HCT116 (cell line): ENCODE measurements at regions not wholly inside any gene's neighbourhood (a gene's known extent, or its start where the extent isn't known, plus 50 kb on each side); places are given as distances from the start of the nearest gene placed in this dataset.

Experiments used
- ATAC-seq: fragments of 200-7000 bp; cut with Tn5 transposase; 2 replicates; pipeline ENCODE4 v1.9.1; 2020; ENCODE audit warnings: mild to moderate bottlenecking, moderate library complexity
- BruUV-seq: library from RNA; stranded (reverse); fragments of 400-500 nt; replicated peaks from 2 replicates; lab custom pipeline; 2021; lab: Mats Ljungman, UMichigan
- CTCF ChIA-PET: fragments of 300-600 bp; sonication (Branson Sonifier 250); formaldehyde crosslinking; loops from one replicate; lab custom pipeline; 2021; ENCODE audit warnings: antibody characterized with exemption; lab: Charles Lee
- POLR2A ChIA-PET: fragments of 300-600, 350-600 bp; sonication (Branson Sonifier 250); formaldehyde crosslinking; loops from one replicate; lab custom pipeline; 2021; ENCODE audit warnings: antibody characterized with exemption; lab: Charles Lee
- RAD21 ChIA-PET, 2 experiments: fragments of 300-600 bp; sonication (Branson Sonifier 250); formaldehyde crosslinking; loops; one replicate each; lab custom pipeline; 2023; ENCODE audit warnings: low total read pairs in 2 of 2; ENCODE audit not compliant: uncharacterized antibody in 2 of 2, unreplicated experiment in 2 of 2, low non-redundant PET in 1 of 2; lab: Charles Lee
- DNase-seq: peaks from one replicate; pipeline ENCODE4 v3.0.0-alpha.2; 2010; ENCODE audit warnings: low read depth, low spot score
- H2AFZ ChIP-seq: fragments of 200-600 bp; shearing (Covaris generic), sonication (generic); 2 replicates; pipeline ENCODE4 v1.6.1; 2017; ENCODE audit warnings: low read depth, mixed run types, mixed read lengths, antibody characterized with exemption, low read length; ENCODE audit not compliant: poor library complexity, severe bottlenecking
- H3K27ac ChIP-seq: 2 replicates; pipeline ENCODE4 v1.5.1; 2012; ENCODE audit warnings: low read depth, low read length
- H3K27me3 ChIP-seq: fragments of 200-600 bp; sonication (generic); 2 replicates; pipeline ENCODE4 v1.6.1; 2016; ENCODE audit warnings: mixed run types, low read length, mixed read lengths; ENCODE audit not compliant: insufficient read depth
- H3K36me3 ChIP-seq, 2 experiments: fragments of 200-500 bp in 1 of 2; fragments of 200-600 bp in 1 of 2; sonication (Bioruptor generic) in 1 of 2; sonication (generic) in 1 of 2; 2 replicates each; pipeline versions ENCODE4 v1.5.1 to v1.6.1; 2014 to 2016; ENCODE audit warnings: low read length in 2 of 2, inconsistent platforms in 1 of 2, mixed read lengths in 1 of 2, mixed run types in 1 of 2; ENCODE audit not compliant: insufficient read depth in 2 of 2, control insufficient read depth in 1 of 2
- H3K4me1 ChIP-seq, 2 experiments: fragments of 200-600 bp in 1 of 2; sonication (generic) in 1 of 2; 2 replicates each; pipeline versions ENCODE4 v1.5.1 to v1.6.1; 2012 to 2017; ENCODE audit warnings: low read length in 2 of 2, inconsistent platforms in 1 of 2, mild to moderate bottlenecking in 1 of 2, mixed read lengths in 1 of 2, mixed run types in 1 of 2, moderate library complexity in 1 of 2; ENCODE audit not compliant: insufficient read depth in 2 of 2, control insufficient read depth in 1 of 2
- H3K4me2 ChIP-seq: fragments of 200-600 bp; sonication (generic); 2 replicates; pipeline ENCODE4 v1.6.1; 2017; ENCODE audit warnings: mixed run types, low read length, mixed read lengths
- H3K4me3 ChIP-seq, 2 experiments: fragments of 200-600 bp in 1 of 2; sonication (generic) in 1 of 2; replicated peaks in 1 of 2; 2 replicates each; pipeline ENCODE4 v1.5.1; 2011 to 2016; ENCODE audit warnings: low read length in 2 of 2, control low read depth in 1 of 2, low read depth in 1 of 2, mild to moderate bottlenecking in 1 of 2, mixed read lengths in 1 of 2, mixed run types in 1 of 2
- H3K79me2 ChIP-seq: fragments of 200-600 bp; sonication (generic); 2 replicates; pipeline ENCODE4 v1.6.1; 2017; ENCODE audit warnings: mild to moderate bottlenecking, mixed run types, low read length, moderate library complexity, mixed read lengths; ENCODE audit not compliant: insufficient read depth
- H3K9ac ChIP-seq: fragments of 200-600 bp; sonication (generic); 2 replicates; pipeline ENCODE4 v1.6.1; 2016; ENCODE audit warnings: low read length, mixed read lengths
- H3K9me2 ChIP-seq: fragments of 200-600 bp; sonication (generic), shearing (Covaris generic); 2 replicates; pipeline ENCODE4 v1.6.1; 2017; ENCODE audit warnings: mixed run types, mild to moderate bottlenecking, moderate library complexity; ENCODE audit not compliant: insufficient read depth
- H3K9me3 ChIP-seq, 2 experiments: fragments of 200-500 bp in 1 of 2; fragments of 200-600 bp in 1 of 2; sonication (Bioruptor generic) in 1 of 2; sonication (generic) in 1 of 2; 2 replicates each; pipeline ENCODE4 v1.6.1; 2014 to 2017; ENCODE audit warnings: low read length in 2 of 2, mixed read lengths in 2 of 2, inconsistent platforms in 1 of 2, low read depth in 1 of 2, mild to moderate bottlenecking in 1 of 2, mixed run types in 1 of 2, moderate library complexity in 1 of 2; ENCODE audit not compliant: control insufficient read depth in 1 of 2, insufficient read depth in 1 of 2
- H4K20me1 ChIP-seq: fragments of 200-600 bp; sonication (generic), shearing (Covaris generic); 2 replicates; pipeline ENCODE4 v1.6.1; 2017; ENCODE audit warnings: mixed run types, mild to moderate bottlenecking, moderate library complexity; ENCODE audit not compliant: insufficient read depth
- CBX3 ChIP-seq: IDR thresholded peaks from 2 replicates; pipeline ENCODE4 v1.6.1; 2012; ENCODE audit warnings: low read depth
- MAX ChIP-seq: IDR thresholded peaks from 2 replicates; pipeline ENCODE4 v1.6.1; 2012
- POLR2A ChIP-seq: IDR thresholded peaks from 2 replicates; pipeline ENCODE4 v1.7.0; 2011; ENCODE audit warnings: borderline replicate concordance; ENCODE audit not compliant: insufficient read depth, insufficient read length; ENCODE audit errors: extremely low read depth
- POLR2AphosphoS5 ChIP-seq: IDR thresholded peaks from 2 replicates; pipeline ENCODE4 v1.6.1; 2011; ENCODE audit warnings: mild to moderate bottlenecking, low read depth, low read length, moderate library complexity
- SIN3A ChIP-seq: IDR thresholded peaks from 2 replicates; pipeline ENCODE4 v1.6.1; 2012; ENCODE audit warnings: low read depth
- SP1 ChIP-seq: IDR thresholded peaks from 2 replicates; pipeline ENCODE4 v1.6.1; 2012; ENCODE audit warnings: low read depth
- SRF ChIP-seq: IDR thresholded peaks from 2 replicates; pipeline ENCODE4 v1.6.1; 2012; ENCODE audit warnings: low read depth
- TCF7L2 ChIP-seq: IDR thresholded peaks from 2 replicates; pipeline ENCODE4 v1.7.0; 2011; ENCODE audit warnings: borderline replicate concordance, inconsistent platforms; ENCODE audit not compliant: insufficient read depth, insufficient read length; ENCODE audit errors: extremely low read depth
- ZFX ChIP-seq: fragments of 450-650 bp; IDR thresholded peaks from 2 replicates; pipeline ENCODE4 v1.6.1; 2017
- ZNF274 ChIP-seq: fragments of 200-500 bp; sonication (Bioruptor generic); IDR thresholded peaks from 2 replicates; pipeline ENCODE4 v1.6.1; 2014; ENCODE audit warnings: mild to moderate bottlenecking, low read depth, low read length, inconsistent platforms
- intact Hi-C: fragments of 100-400 bp; cut with micrococcal nuclease; formaldehyde crosslinking; loops from 2 replicates; pipeline ENCODE4 v1.10.0; 2022
- TF ChIP-seq, protein P1 (sequence below), 3 experiments: fragments of 200-600 bp in 1 of 3; sonication (generic) in 1 of 3; IDR thresholded peaks in 2 of 3; conservative IDR thresholded peaks in 1 of 3; 2 replicates each; pipeline ENCODE4 v1.5.1; 2012 to 2017; ENCODE audit warnings: low read depth in 2 of 3, low read length in 2 of 3, antibody characterized with exemption in 1 of 3, borderline replicate concordance in 1 of 3, control low read depth in 1 of 3, mild to moderate bottlenecking in 1 of 3, mixed read lengths in 1 of 3, mixed run types in 1 of 3, moderate library complexity in 1 of 3; ENCODE audit not compliant: insufficient read depth in 1 of 3
- TF ChIP-seq, protein P2 (sequence below): IDR thresholded peaks from 2 replicates; pipeline ENCODE4 v1.6.1; 2012

DNA sequence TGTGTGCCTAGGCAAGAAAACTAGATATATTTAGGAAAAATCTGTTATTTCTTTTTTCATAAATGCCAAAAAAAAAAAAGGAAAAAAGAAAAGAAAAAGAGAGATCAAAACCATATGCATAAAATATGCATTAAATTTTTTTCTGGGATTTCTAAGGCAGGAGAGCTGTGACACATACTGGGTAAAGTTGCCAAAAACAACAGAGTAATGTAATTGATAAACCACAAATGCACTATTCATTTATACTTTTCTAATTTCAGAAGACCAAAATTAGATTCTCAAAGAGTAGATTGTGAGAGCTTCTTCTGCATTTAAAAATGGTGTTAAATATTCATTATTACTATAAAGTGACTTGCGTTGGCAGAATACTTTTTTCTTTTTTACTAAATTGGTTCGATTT is 673.8 kb upstream of the MGAT4C start:
- CTCF ChIA-PET = interaction anchor here (1.0 kb wide), 1 partner anchor 16 kb away, joined by 3 read pairs; no protein-coding TSS in a partner anchor
- intact Hi-C loops = loop anchor here (5.0 kb wide), 1 partner anchor 917 kb away; no protein-coding TSS in a partner anchor

GRCh38 chr12:86917121-86917520 is 660.9 kb upstream of the MGAT4C start:
- no TSS peak for BruUV-seq
- DNase-seq = no peak
- CTCF ChIA-PET = interaction anchor here (1.2 kb wide), 1 partner anchor 656 kb away, joined by 4 read pairs; no protein-coding TSS in a partner anchor

More for the DNA sequence above, 673.8 kb upstream of the MGAT4C start:
- Histone ChIP-seq H3K79me2 (no peaks in the 10 kb centered on the region), H3K9me2 (no peaks in the 10 kb centered on the region), H3K36me3 (no peaks in the 10 kb centered on the region), H3K27ac (no peak overlapping the region), H3K9me3 (no peaks in the 10 kb centered on the region), H3K4me2 (no peak overlapping the region), H4K20me1 (no peaks in the 10 kb centered on the region), H3K4me1 (no peaks in the 10 kb centered on the region), H2AFZ (no peak overlapping the region), H3K27me3 (no peaks in the 10 kb centered on the region), H3K4me3 (no peak overlapping the region), H3K9ac (no peak overlapping the region)
- ChIA-PET POLR2A (no interaction called here), RAD21 (no interaction called here)
- DNase-seq = no peak
- ATAC-seq = no peak
- no peak for TF ChIP-seq ZNF274
- TF ChIP-seq, protein P1, sequence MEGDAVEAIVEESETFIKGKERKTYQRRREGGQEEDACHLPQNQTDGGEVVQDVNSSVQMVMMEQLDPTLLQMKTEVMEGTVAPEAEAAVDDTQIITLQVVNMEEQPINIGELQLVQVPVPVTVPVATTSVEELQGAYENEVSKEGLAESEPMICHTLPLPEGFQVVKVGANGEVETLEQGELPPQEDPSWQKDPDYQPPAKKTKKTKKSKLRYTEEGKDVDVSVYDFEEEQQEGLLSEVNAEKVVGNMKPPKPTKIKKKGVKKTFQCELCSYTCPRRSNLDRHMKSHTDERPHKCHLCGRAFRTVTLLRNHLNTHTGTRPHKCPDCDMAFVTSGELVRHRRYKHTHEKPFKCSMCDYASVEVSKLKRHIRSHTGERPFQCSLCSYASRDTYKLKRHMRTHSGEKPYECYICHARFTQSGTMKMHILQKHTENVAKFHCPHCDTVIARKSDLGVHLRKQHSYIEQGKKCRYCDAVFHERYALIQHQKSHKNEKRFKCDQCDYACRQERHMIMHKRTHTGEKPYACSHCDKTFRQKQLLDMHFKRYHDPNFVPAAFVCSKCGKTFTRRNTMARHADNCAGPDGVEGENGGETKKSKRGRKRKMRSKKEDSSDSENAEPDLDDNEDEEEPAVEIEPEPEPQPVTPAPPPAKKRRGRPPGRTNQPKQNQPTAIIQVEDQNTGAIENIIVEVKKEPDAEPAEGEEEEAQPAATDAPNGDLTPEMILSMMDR (IDR thresholded peaks at IDR 0.05 in 2 of 3, conservative IDR thresholded peaks at IDR 0.05 in 1 of 3; ENCODE audit: borderline replicate concordance in 1 of 3, insufficient read depth in 1 of 3, low read depth in 2 of 3, low read length in 2 of 3) = no peak
- no peak for TF ChIP-seq CBX3
- BruUV-seq = no TSS peak

More at GRCh38 chr12:86917121-86917520, 660.9 kb upstream of the MGAT4C start:
- intact Hi-C loops = no loop called here
- Histone ChIP-seq H3K9me2 (no peaks in the 10 kb centered on the region), H3K4me3 (no peak overlapping the region), H3K9me3 (no peaks in the 10 kb centered on the region), H2AFZ (no peak overlapping the region), H3K27me3 (no peaks in the 10 kb centered on the region), H3K36me3 (no peaks in the 10 kb centered on the region), H3K4me1 (no peaks in the 10 kb centered on the region), H3K79me2 (no peaks in the 10 kb centered on the region), H4K20me1 (no peaks in the 10 kb centered on the region), H3K4me2 (no peak overlapping the region), H3K9ac (no peak overlapping the region), H3K27ac (no peak overlapping the region)
- POLR2A ChIA-PET = no interaction called here
- ATAC-seq = no peak
- TF ChIP-seq ZFX (no peak), MAX (no peak), ZNF274 (no peak), SP1 (no peak), POLR2AphosphoS5 (no peak), SRF (no peak), SIN3A (no peak), POLR2A (no peak), TCF7L2 (no peak)
- TF ChIP-seq, protein P2, sequence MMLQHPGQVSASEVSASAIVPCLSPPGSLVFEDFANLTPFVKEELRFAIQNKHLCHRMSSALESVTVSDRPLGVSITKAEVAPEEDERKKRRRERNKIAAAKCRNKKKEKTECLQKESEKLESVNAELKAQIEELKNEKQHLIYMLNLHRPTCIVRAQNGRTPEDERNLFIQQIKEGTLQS = no peak
- RAD21 ChIA-PET = interaction anchor here in 1 of 2 experiments (0.7 kb wide), 1 partner anchor 723 kb away, joined by 5 read pairs; no protein-coding TSS in a partner anchor
